Esophagus squamous epithelium (tissue), 4 donors: ENCODE measurements at regions not wholly inside any gene's neighbourhood (a gene's known extent, or its start where the extent isn't known, plus 50 kb on each side); places are given as distances from the start of the nearest gene placed in this dataset.

Experiments used
- POLR2A ChIP-seq, 4 donors: fragments of 450-650 bp; IDR thresholded peaks; one replicate each; pipeline ENCODE4 v1.6.1; 2017; ENCODE audit warnings: antibody characterized with exemption in 4 of 4, mild to moderate bottlenecking in 4 of 4, moderate library complexity in 3 of 4
- TF ChIP-seq, protein P1 (sequence below), 6 experiments: fragments of 450-650 bp in 4 of 6; fragments of 200-600 bp in 2 of 6; sonication (generic) in 2 of 6; IDR thresholded peaks; one replicate each; pipeline ENCODE4 v1.5.1; 2016 to 2019; ENCODE audit warnings: antibody characterized with exemption in 6 of 6, mild to moderate bottlenecking in 4 of 6, moderate library complexity in 4 of 6

DNA sequence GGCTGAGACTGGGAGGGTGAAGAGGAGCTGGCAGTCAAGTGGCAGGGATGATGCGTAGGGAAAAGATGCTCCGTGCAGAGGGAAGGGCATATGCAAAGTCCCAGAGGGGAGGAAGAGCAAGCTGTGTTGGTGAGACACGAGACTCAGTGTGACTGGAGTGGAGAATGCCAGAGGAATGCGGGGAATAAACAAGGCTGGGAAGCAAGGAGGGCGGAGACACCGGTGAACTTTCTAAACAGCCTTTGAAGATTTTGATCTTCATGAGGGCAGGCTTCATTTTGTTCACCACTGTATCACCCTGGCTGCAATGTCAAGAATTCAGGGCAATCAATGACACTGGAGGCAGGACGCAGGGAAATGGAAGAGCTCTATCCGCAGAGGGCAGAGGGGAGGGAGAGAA, 535.8 kb downstream of the FUT8 start:
- TF ChIP-seq, protein P1, sequence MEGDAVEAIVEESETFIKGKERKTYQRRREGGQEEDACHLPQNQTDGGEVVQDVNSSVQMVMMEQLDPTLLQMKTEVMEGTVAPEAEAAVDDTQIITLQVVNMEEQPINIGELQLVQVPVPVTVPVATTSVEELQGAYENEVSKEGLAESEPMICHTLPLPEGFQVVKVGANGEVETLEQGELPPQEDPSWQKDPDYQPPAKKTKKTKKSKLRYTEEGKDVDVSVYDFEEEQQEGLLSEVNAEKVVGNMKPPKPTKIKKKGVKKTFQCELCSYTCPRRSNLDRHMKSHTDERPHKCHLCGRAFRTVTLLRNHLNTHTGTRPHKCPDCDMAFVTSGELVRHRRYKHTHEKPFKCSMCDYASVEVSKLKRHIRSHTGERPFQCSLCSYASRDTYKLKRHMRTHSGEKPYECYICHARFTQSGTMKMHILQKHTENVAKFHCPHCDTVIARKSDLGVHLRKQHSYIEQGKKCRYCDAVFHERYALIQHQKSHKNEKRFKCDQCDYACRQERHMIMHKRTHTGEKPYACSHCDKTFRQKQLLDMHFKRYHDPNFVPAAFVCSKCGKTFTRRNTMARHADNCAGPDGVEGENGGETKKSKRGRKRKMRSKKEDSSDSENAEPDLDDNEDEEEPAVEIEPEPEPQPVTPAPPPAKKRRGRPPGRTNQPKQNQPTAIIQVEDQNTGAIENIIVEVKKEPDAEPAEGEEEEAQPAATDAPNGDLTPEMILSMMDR (IDR thresholded peaks at IDR 0.05), result no peak
- no peak for TF ChIP-seq POLR2A (IDR thresholded peaks at IDR 0.05)
